ENCODE measurements at regions not wholly inside any gene's neighbourhood (a gene's known extent, or its start where the extent isn't known, plus 50 kb on each side); places are given as distances from the start of the nearest gene placed in this dataset.
"Not testable (repeated sequence)": the region's sequence is repeated elsewhere in the genome, so short reads cannot be mapped to it uniquely, and the experiment has no call there.

GRCh38 chr13:34376483-34376882 lies 558.5 kb downstream of the RFC3 start:
- DNase-seq, result no peak

GRCh38 chr13:34381228-34381627 lies 560.8 kb upstream of the NBEA start:
- DNase-seq, result no peak

- no peak for DNase-seq
Measured at GRCh38 chr13:34383728-34384127, 558.3 kb upstream of the NBEA start.

GRCh38 chr13:34386229-34386628 lies 555.8 kb upstream of the NBEA start:
- not testable (repeated sequence) for DNase-seq

GRCh38 chr13:34391076-34391475 lies 551.0 kb upstream of the NBEA start:
- no peak for DNase-seq

GRCh38 chr13:34401696-34402095 lies 540.4 kb upstream of the NBEA start:
- no peak for DNase-seq

- DNase-seq, result no peak
Measured at GRCh38 chr13:34405410-34406181, 536.5 kb upstream of the NBEA start.

GRCh38 chr13:34408640-34409039 lies 533.4 kb upstream of the NBEA start:
- DNase-seq, result no peak

GRCh38 chr13:34409496-34410182 lies 532.4 kb upstream of the NBEA start:
- DNase-seq, result no peak

- no peak for DNase-seq
Measured at GRCh38 chr13:34410678-34411077, 531.4 kb upstream of the NBEA start.

GRCh38 chr13:34411177-34411576 lies 530.9 kb upstream of the NBEA start:
- no peak for DNase-seq

GRCh38 chr13:34411894-34412293 lies 530.2 kb upstream of the NBEA start:
- DNase-seq, result no peak

- no peak for DNase-seq
Measured at GRCh38 chr13:34412295-34412694, 529.8 kb upstream of the NBEA start.

- DNase-seq, result no peak
Measured at GRCh38 chr13:34412817-34413375, 529.2 kb upstream of the NBEA start.

- DNase-seq, result no peak
Measured at GRCh38 chr13:34413538-34414210, 528.4 kb upstream of the NBEA start.

- no peak for DNase-seq
Measured at GRCh38 chr13:34414616-34415015, 527.5 kb upstream of the NBEA start.

GRCh38 chr13:34416971-34417380 lies 525.1 kb upstream of the NBEA start:
- no peak for DNase-seq

- DNase-seq, result no peak
Measured at GRCh38 chr13:34417896-34418295, 524.2 kb upstream of the NBEA start.

- no peak for DNase-seq
Measured at GRCh38 chr13:34419025-34419424, 523.0 kb upstream of the NBEA start.

GRCh38 chr13:34419755-34420154 lies 522.3 kb upstream of the NBEA start:
- DNase-seq, result no peak

- no peak for DNase-seq
Measured at GRCh38 chr13:34420702-34421346, 521.2 kb upstream of the NBEA start.

- DNase-seq, result no peak
Measured at GRCh38 chr13:34421347-34421719, 520.7 kb upstream of the NBEA start.

- DNase-seq, result no peak
Measured at GRCh38 chr13:34421858-34422475, 520.1 kb upstream of the NBEA start.

Data from activated CD8-positive, alpha-beta memory T cell treated with anti-CD3 and anti-CD28 coated beads for 24 hours (primary cell).